ENCODE measurements at regions not wholly inside any gene's neighbourhood (a gene's known extent, or its start where the extent isn't known, plus 50 kb on each side); places are given as distances from the start of the nearest gene placed in this dataset.

GRCh38 chr5:15385553-15385952 is 114.4 kb upstream of the FBXL7 start:
- H3K27ac ChIP-seq (ENCODE audit: low read depth, low read length): no peak overlapping the region
- no peak overlapping the region for H3K9ac ChIP-seq (ENCODE audit: low read length in 5 of 5)
- no peaks in the 10 kb centered on the region for H3K36me3 ChIP-seq (ENCODE audit: control insufficient read depth in 5 of 5, insufficient read depth in 5 of 5, low read length in 5 of 5)
- no peaks in the 10 kb centered on the region for H3K27me3 ChIP-seq (ENCODE audit: control insufficient read depth in 5 of 5, insufficient read depth in 4 of 5, low read length in 5 of 5)
- no peaks in the 10 kb centered on the region for H3K9me3 ChIP-seq (ENCODE audit: control insufficient read depth in 5 of 5, low read length in 5 of 5)
- no peaks in the 10 kb centered on the region for H3K4me1 ChIP-seq (ENCODE audit: control insufficient read depth in 5 of 5, insufficient read depth in 5 of 5, low read length in 5 of 5)
- H3K4me3 ChIP-seq (ENCODE audit: low read depth in 1 of 5, low read length in 5 of 5): no peak overlapping the region

GRCh38 chr5:15385037-15385436 is 114.9 kb upstream of the FBXL7 start:
- no peak overlapping the region for H3K4me3 ChIP-seq (ENCODE audit: low read depth in 1 of 5, low read length in 5 of 5)
- H3K9me3 ChIP-seq (ENCODE audit: control insufficient read depth in 5 of 5, low read length in 5 of 5): no peaks in the 10 kb centered on the region
- H3K27me3 ChIP-seq (ENCODE audit: control insufficient read depth in 5 of 5, insufficient read depth in 4 of 5, low read length in 5 of 5): no peaks in the 10 kb centered on the region
- H3K9ac ChIP-seq (ENCODE audit: low read length in 5 of 5): no peak overlapping the region
- no peak overlapping the region for H3K27ac ChIP-seq (ENCODE audit: low read depth, low read length)
- no peaks in the 10 kb centered on the region for H3K4me1 ChIP-seq (ENCODE audit: control insufficient read depth in 5 of 5, insufficient read depth in 5 of 5, low read length in 5 of 5)
- no peaks in the 10 kb centered on the region for H3K36me3 ChIP-seq (ENCODE audit: control insufficient read depth in 5 of 5, insufficient read depth in 5 of 5, low read length in 5 of 5)

- no peaks in the 10 kb centered on the region for H3K9me3 ChIP-seq (ENCODE audit: control insufficient read depth in 5 of 5, low read length in 5 of 5)
- H3K27ac ChIP-seq (ENCODE audit: low read depth, low read length): no peak overlapping the region
- no peaks in the 10 kb centered on the region for H3K36me3 ChIP-seq (ENCODE audit: control insufficient read depth in 5 of 5, insufficient read depth in 5 of 5, low read length in 5 of 5)
- no peaks in the 10 kb centered on the region for H3K27me3 ChIP-seq (ENCODE audit: control insufficient read depth in 5 of 5, insufficient read depth in 4 of 5, low read length in 5 of 5)
- H3K4me3 ChIP-seq (ENCODE audit: low read depth in 1 of 5, low read length in 5 of 5): no peak overlapping the region
- H3K4me1 ChIP-seq (ENCODE audit: control insufficient read depth in 5 of 5, insufficient read depth in 5 of 5, low read length in 5 of 5): no peaks in the 10 kb centered on the region
- no peak overlapping the region for H3K9ac ChIP-seq (ENCODE audit: low read length in 5 of 5)
Observed at GRCh38 chr5:15384581-15384980, 115.4 kb upstream of the FBXL7 start.

- H3K4me1 ChIP-seq (ENCODE audit: control insufficient read depth in 5 of 5, insufficient read depth in 5 of 5, low read length in 5 of 5): no peaks in the 10 kb centered on the region
- H3K27ac ChIP-seq (ENCODE audit: low read depth, low read length): no peak overlapping the region
- H3K9ac ChIP-seq (ENCODE audit: low read length in 5 of 5): no peak overlapping the region
- H3K9me3 ChIP-seq (ENCODE audit: control insufficient read depth in 5 of 5, low read length in 5 of 5): no peaks in the 10 kb centered on the region
- H3K36me3 ChIP-seq (ENCODE audit: control insufficient read depth in 5 of 5, insufficient read depth in 5 of 5, low read length in 5 of 5): no peaks in the 10 kb centered on the region
- no peaks in the 10 kb centered on the region for H3K27me3 ChIP-seq (ENCODE audit: control insufficient read depth in 5 of 5, insufficient read depth in 4 of 5, low read length in 5 of 5)
- no peak overlapping the region for H3K4me3 ChIP-seq (ENCODE audit: low read depth in 1 of 5, low read length in 5 of 5)
Observed at GRCh38 chr5:15384176-15384575, 115.8 kb upstream of the FBXL7 start.

GRCh38 chr5:15383469-15383868 is 116.5 kb upstream of the FBXL7 start:
- Histone ChIP-seq H3K4me1 (ENCODE audit: control insufficient read depth in 5 of 5, insufficient read depth in 5 of 5, low read length in 5 of 5) (no peaks in the 10 kb centered on the region), H3K27ac (ENCODE audit: low read depth, low read length) (no peak overlapping the region), H3K36me3 (ENCODE audit: control insufficient read depth in 5 of 5, insufficient read depth in 5 of 5, low read length in 5 of 5) (no peaks in the 10 kb centered on the region), H3K27me3 (ENCODE audit: control insufficient read depth in 5 of 5, insufficient read depth in 4 of 5, low read length in 5 of 5) (no peaks in the 10 kb centered on the region), H3K4me3 (ENCODE audit: low read depth in 1 of 5, low read length in 5 of 5) (no peak overlapping the region), H3K9me3 (ENCODE audit: control insufficient read depth in 5 of 5, low read length in 5 of 5) (no peaks in the 10 kb centered on the region), H3K9ac (ENCODE audit: low read length in 5 of 5) (no peak overlapping the region)

GRCh38 chr5:15383021-15383420 is 117.0 kb upstream of the FBXL7 start:
- no peaks in the 10 kb centered on the region for H3K36me3 ChIP-seq (ENCODE audit: control insufficient read depth in 5 of 5, insufficient read depth in 5 of 5, low read length in 5 of 5)
- H3K27ac ChIP-seq (ENCODE audit: low read depth, low read length): no peak overlapping the region
- no peak overlapping the region for H3K9ac ChIP-seq (ENCODE audit: low read length in 5 of 5)
- no peaks in the 10 kb centered on the region for H3K4me1 ChIP-seq (ENCODE audit: control insufficient read depth in 5 of 5, insufficient read depth in 5 of 5, low read length in 5 of 5)
- no peaks in the 10 kb centered on the region for H3K27me3 ChIP-seq (ENCODE audit: control insufficient read depth in 5 of 5, insufficient read depth in 4 of 5, low read length in 5 of 5)
- no peaks in the 10 kb centered on the region for H3K9me3 ChIP-seq (ENCODE audit: control insufficient read depth in 5 of 5, low read length in 5 of 5)
- H3K4me3 ChIP-seq (ENCODE audit: low read depth in 1 of 5, low read length in 5 of 5): no peak overlapping the region

- H3K9ac ChIP-seq (ENCODE audit: low read length in 5 of 5): no peak overlapping the region
- H3K4me1 ChIP-seq (ENCODE audit: control insufficient read depth in 5 of 5, insufficient read depth in 5 of 5, low read length in 5 of 5): no peaks in the 10 kb centered on the region
- no peaks in the 10 kb centered on the region for H3K36me3 ChIP-seq (ENCODE audit: control insufficient read depth in 5 of 5, insufficient read depth in 5 of 5, low read length in 5 of 5)
- H3K27ac ChIP-seq (ENCODE audit: low read depth, low read length): no peak overlapping the region
- no peaks in the 10 kb centered on the region for H3K27me3 ChIP-seq (ENCODE audit: control insufficient read depth in 5 of 5, insufficient read depth in 4 of 5, low read length in 5 of 5)
- no peaks in the 10 kb centered on the region for H3K9me3 ChIP-seq (ENCODE audit: control insufficient read depth in 5 of 5, low read length in 5 of 5)
- no peak overlapping the region for H3K4me3 ChIP-seq (ENCODE audit: low read depth in 1 of 5, low read length in 5 of 5)
Observed at GRCh38 chr5:15377573-15378340, 122.2 kb upstream of the FBXL7 start.

- Histone ChIP-seq H3K27ac (ENCODE audit: low read depth, low read length) (no peak overlapping the region), H3K27me3 (ENCODE audit: control insufficient read depth in 5 of 5, insufficient read depth in 4 of 5, low read length in 5 of 5) (no peaks in the 10 kb centered on the region), H3K4me1 (ENCODE audit: control insufficient read depth in 5 of 5, insufficient read depth in 5 of 5, low read length in 5 of 5) (no peaks in the 10 kb centered on the region), H3K4me3 (ENCODE audit: low read depth in 1 of 5, low read length in 5 of 5) (no peak overlapping the region), H3K9ac (ENCODE audit: low read length in 5 of 5) (no peak overlapping the region), H3K9me3 (ENCODE audit: control insufficient read depth in 5 of 5, low read length in 5 of 5) (no peaks in the 10 kb centered on the region), H3K36me3 (ENCODE audit: control insufficient read depth in 5 of 5, insufficient read depth in 5 of 5, low read length in 5 of 5) (no peaks in the 10 kb centered on the region)
Observed at GRCh38 chr5:15376803-15377202, 123.2 kb upstream of the FBXL7 start.

GRCh38 chr5:15376088-15376487 is 123.9 kb upstream of the FBXL7 start:
- no peak overlapping the region for H3K27ac ChIP-seq (ENCODE audit: low read depth, low read length)
- H3K9me3 ChIP-seq (ENCODE audit: control insufficient read depth in 5 of 5, low read length in 5 of 5): no peaks in the 10 kb centered on the region
- H3K27me3 ChIP-seq (ENCODE audit: control insufficient read depth in 5 of 5, insufficient read depth in 4 of 5, low read length in 5 of 5): no peaks in the 10 kb centered on the region
- no peak overlapping the region for H3K9ac ChIP-seq (ENCODE audit: low read length in 5 of 5)
- no peaks in the 10 kb centered on the region for H3K4me1 ChIP-seq (ENCODE audit: control insufficient read depth in 5 of 5, insufficient read depth in 5 of 5, low read length in 5 of 5)
- no peak overlapping the region for H3K4me3 ChIP-seq (ENCODE audit: low read depth in 1 of 5, low read length in 5 of 5)
- no peaks in the 10 kb centered on the region for H3K36me3 ChIP-seq (ENCODE audit: control insufficient read depth in 5 of 5, insufficient read depth in 5 of 5, low read length in 5 of 5)

- Histone ChIP-seq H3K27me3 (ENCODE audit: control insufficient read depth in 5 of 5, insufficient read depth in 4 of 5, low read length in 5 of 5) (no peaks in the 10 kb centered on the region), H3K4me1 (ENCODE audit: control insufficient read depth in 5 of 5, insufficient read depth in 5 of 5, low read length in 5 of 5) (no peaks in the 10 kb centered on the region), H3K9ac (ENCODE audit: low read length in 5 of 5) (no peak overlapping the region), H3K36me3 (ENCODE audit: control insufficient read depth in 5 of 5, insufficient read depth in 5 of 5, low read length in 5 of 5) (no peaks in the 10 kb centered on the region), H3K27ac (ENCODE audit: low read depth, low read length) (no peak overlapping the region), H3K4me3 (ENCODE audit: low read depth in 1 of 5, low read length in 5 of 5) (no peak overlapping the region), H3K9me3 (ENCODE audit: control insufficient read depth in 5 of 5, low read length in 5 of 5) (no peaks in the 10 kb centered on the region)
Observed at GRCh38 chr5:15375559-15375958, 124.4 kb upstream of the FBXL7 start.

Measured in subcutaneous abdominal adipose tissue (tissue), 5 donors.